ENCODE measurements at regions not wholly inside any gene's neighbourhood (a gene's known extent, or its start where the extent isn't known, plus 50 kb on each side); places are given as distances from the start of the nearest gene placed in this dataset.

- no peaks in the 10 kb centered on the region for H4K20me1 ChIP-seq (ENCODE audit: control insufficient read depth, insufficient read depth, low read depth, low read length)
These were observed 79.3 kb downstream of the FOXD1 start for GRCh38 chr5:73369278-73369677.

DNA sequence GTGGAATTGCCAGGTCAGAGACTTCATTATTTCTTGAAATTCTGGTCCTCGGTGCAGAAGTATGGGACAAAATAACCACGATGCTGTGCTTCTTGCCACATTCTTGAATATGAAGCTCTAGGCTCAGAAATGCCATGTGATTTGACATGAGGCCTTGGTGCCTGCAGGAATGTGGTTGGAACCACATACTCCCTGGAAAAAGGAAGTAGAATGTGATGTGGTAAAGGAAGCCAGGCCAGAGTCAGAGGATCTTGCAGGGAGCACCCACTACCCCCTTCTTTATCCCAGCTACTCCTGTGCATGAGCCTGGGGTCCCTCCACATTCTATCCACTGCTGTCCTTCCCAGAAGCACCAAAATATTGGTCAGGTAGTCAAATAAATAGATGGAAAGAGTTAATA lies 80.9 kb downstream of the FOXD1 start:
- no peaks in the 10 kb centered on the region for H3K9me3 ChIP-seq (ENCODE audit: control insufficient read depth, insufficient read depth, low read length)
- H3K27ac ChIP-seq (ENCODE audit: low read depth, low read length) = no peak overlapping the region
- H3K4me2 ChIP-seq (ENCODE audit: low read length) = no peak overlapping the region

More at GRCh38 chr5:73369278-73369677, 79.3 kb downstream of the FOXD1 start:
- Histone ChIP-seq H3F3A (ENCODE audit: control insufficient read depth, insufficient read depth) (no peaks in the 10 kb centered on the region), H3K4me3 (ENCODE audit: low read length) (no peak overlapping the region), H3K27ac (ENCODE audit: low read depth, low read length) (no peak overlapping the region), H3K9me2 (replicated peaks; ENCODE audit: control insufficient read depth, low read length) (no peaks in the 10 kb centered on the region), H3K27me3 (ENCODE audit: control insufficient read depth, low read length) (peaks cover 13% of the 10 kb centered on the region; the same call in 1 of the 2 replicates), H3K36me3 (ENCODE audit: control insufficient read depth, low read length) (no peaks in the 10 kb centered on the region), H3K4me2 (ENCODE audit: low read length) (no peak overlapping the region), H3K4me1 (ENCODE audit: control insufficient read depth, low read length) (no peaks in the 10 kb centered on the region), H3K9me3 (ENCODE audit: control insufficient read depth, insufficient read depth, low read length) (no peaks in the 10 kb centered on the region), H3K79me2 (ENCODE audit: control insufficient read depth, low read length) (no peaks in the 10 kb centered on the region)
- TF ChIP-seq, protein P1, sequence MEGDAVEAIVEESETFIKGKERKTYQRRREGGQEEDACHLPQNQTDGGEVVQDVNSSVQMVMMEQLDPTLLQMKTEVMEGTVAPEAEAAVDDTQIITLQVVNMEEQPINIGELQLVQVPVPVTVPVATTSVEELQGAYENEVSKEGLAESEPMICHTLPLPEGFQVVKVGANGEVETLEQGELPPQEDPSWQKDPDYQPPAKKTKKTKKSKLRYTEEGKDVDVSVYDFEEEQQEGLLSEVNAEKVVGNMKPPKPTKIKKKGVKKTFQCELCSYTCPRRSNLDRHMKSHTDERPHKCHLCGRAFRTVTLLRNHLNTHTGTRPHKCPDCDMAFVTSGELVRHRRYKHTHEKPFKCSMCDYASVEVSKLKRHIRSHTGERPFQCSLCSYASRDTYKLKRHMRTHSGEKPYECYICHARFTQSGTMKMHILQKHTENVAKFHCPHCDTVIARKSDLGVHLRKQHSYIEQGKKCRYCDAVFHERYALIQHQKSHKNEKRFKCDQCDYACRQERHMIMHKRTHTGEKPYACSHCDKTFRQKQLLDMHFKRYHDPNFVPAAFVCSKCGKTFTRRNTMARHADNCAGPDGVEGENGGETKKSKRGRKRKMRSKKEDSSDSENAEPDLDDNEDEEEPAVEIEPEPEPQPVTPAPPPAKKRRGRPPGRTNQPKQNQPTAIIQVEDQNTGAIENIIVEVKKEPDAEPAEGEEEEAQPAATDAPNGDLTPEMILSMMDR (IDR thresholded peaks at IDR 0.05; ENCODE audit: low read depth, low read length, poor library complexity, severe bottlenecking) = no peak
- no peak for TF ChIP-seq EZH2phosphoT487 (IDR thresholded peaks at IDR 0.05; ENCODE audit: borderline replicate concordance, low read length)

DNA sequence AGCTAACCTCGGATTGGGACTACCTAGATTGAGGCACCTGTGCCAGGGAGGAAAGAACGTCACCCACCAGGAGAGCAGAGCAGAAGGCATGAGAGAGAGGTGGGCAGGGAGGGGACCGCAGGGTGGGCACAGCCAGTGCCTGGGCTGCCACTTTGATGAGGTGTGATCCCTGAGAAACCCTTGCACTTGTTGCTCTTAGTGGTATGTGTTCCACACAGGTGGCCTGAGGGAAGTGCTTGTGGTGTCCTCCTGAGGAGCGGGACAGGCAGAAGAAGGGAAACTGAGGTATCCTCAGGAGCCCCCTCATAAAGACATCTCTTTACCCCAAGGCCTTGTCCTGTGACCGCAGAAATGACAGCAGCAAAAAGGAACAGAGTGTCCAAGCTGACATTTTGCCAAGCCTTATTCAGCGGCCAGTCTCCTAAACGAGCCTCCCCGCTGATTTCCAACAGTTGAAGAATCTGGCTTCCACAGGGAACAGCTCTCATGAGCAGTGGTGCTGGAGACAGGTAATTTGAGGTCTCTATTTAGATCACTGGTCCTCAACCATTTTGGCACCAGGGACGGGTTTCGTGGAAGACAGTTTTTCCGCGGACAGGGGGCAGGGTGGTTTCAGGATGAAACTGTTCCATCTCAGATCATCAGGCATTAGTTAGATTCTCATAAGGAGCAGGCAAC lies 82.4 kb downstream of the FOXD1 start:
- no peaks in the 10 kb centered on the region for H3F3A ChIP-seq (ENCODE audit: control insufficient read depth, insufficient read depth)
- no peak overlapping the region for H3K4me3 ChIP-seq (ENCODE audit: low read length)
- no peaks in the 10 kb centered on the region for H3K9me3 ChIP-seq (ENCODE audit: control insufficient read depth, insufficient read depth, low read length)
- H3K79me2 ChIP-seq (ENCODE audit: control insufficient read depth, low read length) = no peaks in the 10 kb centered on the region
- no peaks in the 10 kb centered on the region for H4K20me1 ChIP-seq (ENCODE audit: control insufficient read depth, insufficient read depth, low read depth, low read length)
- H3K36me3 ChIP-seq (ENCODE audit: control insufficient read depth, low read length) = no peaks in the 10 kb centered on the region
- H3K4me1 ChIP-seq (ENCODE audit: control insufficient read depth, low read length) = no peaks in the 10 kb centered on the region
- H3K4me2 ChIP-seq (ENCODE audit: low read length) = no peak overlapping the region
- no peak overlapping the region for H3K27ac ChIP-seq (ENCODE audit: low read depth, low read length)
- no peak for TF ChIP-seq EZH2phosphoT487 (IDR thresholded peaks at IDR 0.05; ENCODE audit: borderline replicate concordance, low read length)
- TF ChIP-seq, protein P1 (IDR thresholded peaks at IDR 0.05; ENCODE audit: low read depth, low read length, poor library complexity, severe bottlenecking) = no peak
- H3K9me2 ChIP-seq (replicated peaks; ENCODE audit: control insufficient read depth, low read length) = no peaks in the 10 kb centered on the region
- H3K27me3 ChIP-seq (ENCODE audit: control insufficient read depth, low read length) = 0 out of 2 replicates have a peak, but pooled peaks cover 6% of the 10 kb centered on the region

More for the DNA sequence above, 80.9 kb downstream of the FOXD1 start:
- no peak for TF ChIP-seq EZH2phosphoT487 (IDR thresholded peaks at IDR 0.05; ENCODE audit: borderline replicate concordance, low read length)
- TF ChIP-seq, protein P1 (IDR thresholded peaks at IDR 0.05; ENCODE audit: low read depth, low read length, poor library complexity, severe bottlenecking) = no peak
- no peak overlapping the region for H3K4me3 ChIP-seq (ENCODE audit: low read length)
- H3K4me1 ChIP-seq (ENCODE audit: control insufficient read depth, low read length) = no peaks in the 10 kb centered on the region
- H3K9me2 ChIP-seq (replicated peaks; ENCODE audit: control insufficient read depth, low read length) = no peaks in the 10 kb centered on the region
- no peaks in the 10 kb centered on the region for H4K20me1 ChIP-seq (ENCODE audit: control insufficient read depth, insufficient read depth, low read depth, low read length)
- no peaks in the 10 kb centered on the region for H3K79me2 ChIP-seq (ENCODE audit: control insufficient read depth, low read length)
- H3K27me3 ChIP-seq (ENCODE audit: control insufficient read depth, low read length) = peaks cover 10% of the 10 kb centered on the region; the same call in 1 of the 2 replicates
- no peaks in the 10 kb centered on the region for H3K36me3 ChIP-seq (ENCODE audit: control insufficient read depth, low read length)
- H3F3A ChIP-seq (ENCODE audit: control insufficient read depth, insufficient read depth) = no peaks in the 10 kb centered on the region
